WI38 (cell line): ENCODE measurements at regions not wholly inside any gene's neighbourhood (a gene's known extent, or its start where the extent isn't known, plus 50 kb on each side); places are given as distances from the start of the nearest gene placed in this dataset.

ENCODE experiments used
- H3K4me3 ChIP-seq: 2 replicates; pipeline ENCODE4 v1.5.1; 2011; ENCODE audit warnings: low read depth, mild to moderate bottlenecking, control low read depth, low read length
- CTCF ChIP-seq: IDR thresholded peaks from 2 replicates; pipeline ENCODE4 v1.5.1; 2012; ENCODE audit warnings: low read depth, mild to moderate bottlenecking, control low read depth, low read length

GRCh38 chr2:42910645-42911405 lies 118.4 kb upstream of the HAAO start:
- TF ChIP-seq CTCF = no peak
- H3K4me3 ChIP-seq = no peak overlapping the region

GRCh38 chr2:42909966-42910365 lies 117.6 kb upstream of the HAAO start:
- no peak for TF ChIP-seq CTCF
- H3K4me3 ChIP-seq = no peak overlapping the region

GRCh38 chr2:42908518-42909200 lies 116.3 kb upstream of the HAAO start:
- no peak overlapping the region for H3K4me3 ChIP-seq
- TF ChIP-seq CTCF = no peak

GRCh38 chr2:42907835-42908234 lies 115.5 kb upstream of the HAAO start:
- TF ChIP-seq CTCF = no peak
- no peak overlapping the region for H3K4me3 ChIP-seq

- no peak overlapping the region for H3K4me3 ChIP-seq
- no peak for TF ChIP-seq CTCF
These were observed 114.4 kb upstream of the HAAO start for GRCh38 chr2:42906557-42907411.

- no peak overlapping the region for H3K4me3 ChIP-seq
- TF ChIP-seq CTCF = no peak
These were observed 113.8 kb upstream of the HAAO start for GRCh38 chr2:42906111-42906556.
